Stimulated activated CD8-positive, alpha-beta memory T cell treated with anti-CD3 and anti-CD28 coated beads, Interleukin-2, amount 100 ng/mL, for 48 hours (primary cell): ENCODE measurements at regions not wholly inside any gene's neighbourhood (a gene's known extent, or its start where the extent isn't known, plus 50 kb on each side); places are given as distances from the start of the nearest gene placed in this dataset.

Experiments used
- DNase-seq, 2 donors: peaks; one replicate each; pipeline ENCODE4 v3.0.0-alpha.2; 2020; ENCODE audit warnings: low read depth in 2 of 2

DNA sequence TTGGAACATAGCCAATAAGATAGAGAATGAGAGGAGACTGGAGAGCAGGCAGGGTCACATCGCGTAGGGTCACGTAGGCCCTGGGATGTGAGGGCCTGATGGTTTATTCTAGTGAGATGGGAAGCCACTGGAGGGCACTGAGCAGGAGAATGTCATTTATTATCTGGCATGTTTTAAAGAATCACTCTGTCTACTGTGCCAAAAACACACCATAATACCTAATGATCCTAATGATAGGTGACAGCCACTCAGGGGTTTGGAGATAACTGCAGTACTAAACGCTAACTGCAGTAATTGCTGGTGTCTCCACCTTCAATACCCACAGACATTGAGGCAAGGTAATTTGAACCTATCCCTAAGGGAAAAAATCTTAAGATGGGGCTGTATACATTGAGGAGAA, 185.4 kb downstream of the TTLL7 start:
- DNase-seq = no peak

DNA sequence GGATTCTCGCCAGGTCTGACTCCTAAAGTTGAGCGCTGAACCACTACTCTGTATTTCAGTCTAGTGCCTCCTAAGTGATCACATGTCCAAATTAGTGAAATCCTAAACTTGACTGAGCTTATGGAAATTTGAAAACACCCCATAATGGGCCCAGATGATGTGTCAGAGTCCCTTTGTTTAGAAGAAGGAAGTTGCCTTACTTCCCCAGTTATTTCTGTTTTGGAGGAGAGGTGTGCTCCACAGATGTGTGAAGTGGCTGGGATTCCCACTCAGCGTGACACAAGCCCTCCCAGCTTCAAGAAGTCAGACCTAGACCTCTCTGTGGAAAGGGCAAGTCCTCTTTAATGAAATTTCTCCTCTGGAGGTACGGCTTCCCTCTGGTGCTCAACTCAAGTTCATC, 188.8 kb downstream of the TTLL7 start:
- no peak for DNase-seq

GRCh38 chr1:83808536-83808935, 190.4 kb downstream of the TTLL7 start:
- no peak for DNase-seq

DNA sequence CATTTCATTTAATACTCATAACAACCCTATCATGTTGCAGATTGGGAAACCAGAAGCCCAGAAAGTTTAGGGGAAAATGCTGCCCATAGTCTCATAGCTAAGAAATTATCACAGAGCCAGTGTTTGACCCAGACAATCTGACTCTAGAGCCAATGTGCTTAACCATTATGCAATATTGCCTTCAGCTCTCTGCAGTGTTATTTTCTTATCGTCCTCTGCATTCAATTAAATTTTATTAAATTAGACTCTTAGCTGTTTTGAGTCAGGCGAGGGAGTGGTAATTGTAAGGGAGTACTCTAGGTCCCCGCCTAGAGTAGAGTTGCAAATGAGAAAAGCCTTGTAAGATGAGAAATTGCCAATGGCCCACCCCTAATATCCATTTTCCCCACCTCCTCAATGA, 191.1 kb downstream of the TTLL7 start:
- DNase-seq = no peak

DNA sequence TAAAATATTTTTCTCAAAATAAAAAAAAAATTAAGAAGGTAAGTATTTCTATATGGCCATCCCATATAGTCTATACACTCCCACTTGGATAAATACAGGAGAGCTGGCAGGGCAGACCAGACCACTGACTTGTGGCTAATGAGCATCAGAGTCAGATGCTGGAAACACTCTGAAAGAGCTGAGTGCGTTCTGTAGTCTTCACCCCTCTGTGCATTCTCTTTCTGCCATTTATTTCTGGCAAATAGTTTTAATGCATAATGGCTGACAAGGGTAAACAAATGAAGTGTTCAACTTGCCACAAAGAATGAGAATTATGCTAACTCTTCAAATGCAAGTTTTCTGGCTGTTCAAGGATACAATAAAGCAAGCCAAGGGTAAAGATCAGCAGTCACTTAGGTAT, 191.7 kb downstream of the TTLL7 start:
- DNase-seq = no peak

- no peak for DNase-seq
These were observed 193.0 kb downstream of the TTLL7 start for GRCh38 chr1:83805921-83806320.

DNA sequence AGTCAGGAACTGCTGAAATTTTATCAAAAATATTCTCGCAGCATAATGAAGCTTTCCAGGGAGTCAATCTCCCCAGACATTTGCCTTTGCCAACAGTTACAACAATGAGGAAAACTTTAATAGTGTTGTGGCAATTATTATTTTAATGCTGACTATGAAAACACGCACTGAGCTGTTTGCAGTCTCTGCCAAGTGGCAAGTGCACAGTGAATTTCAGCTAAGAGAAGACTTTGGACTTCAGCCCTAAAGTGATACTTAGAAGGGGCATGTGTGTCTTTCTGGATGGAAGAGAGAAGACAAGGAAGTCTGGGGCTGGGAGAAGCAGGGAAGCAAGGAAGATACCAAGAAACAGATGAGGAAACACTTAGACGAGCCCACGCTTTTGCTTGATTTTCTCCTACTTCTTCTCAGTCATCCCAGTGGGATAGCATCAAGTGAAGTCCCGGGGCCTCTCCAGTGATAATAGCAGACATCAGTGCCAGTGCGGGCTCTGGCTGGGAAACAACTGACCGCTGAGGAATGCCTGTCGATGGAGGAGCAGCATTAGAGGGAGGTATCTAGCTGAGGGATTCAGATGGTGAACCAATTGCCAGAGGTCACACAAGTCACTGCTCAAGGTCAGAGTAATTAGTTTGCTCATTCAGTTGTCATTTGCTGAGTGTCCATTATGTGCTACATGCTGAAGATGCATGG, 196.3 kb downstream of the TTLL7 start:
- no peak for DNase-seq

GRCh38 chr1:83802023-83802422, 196.9 kb downstream of the TTLL7 start:
- DNase-seq = no peak

DNA sequence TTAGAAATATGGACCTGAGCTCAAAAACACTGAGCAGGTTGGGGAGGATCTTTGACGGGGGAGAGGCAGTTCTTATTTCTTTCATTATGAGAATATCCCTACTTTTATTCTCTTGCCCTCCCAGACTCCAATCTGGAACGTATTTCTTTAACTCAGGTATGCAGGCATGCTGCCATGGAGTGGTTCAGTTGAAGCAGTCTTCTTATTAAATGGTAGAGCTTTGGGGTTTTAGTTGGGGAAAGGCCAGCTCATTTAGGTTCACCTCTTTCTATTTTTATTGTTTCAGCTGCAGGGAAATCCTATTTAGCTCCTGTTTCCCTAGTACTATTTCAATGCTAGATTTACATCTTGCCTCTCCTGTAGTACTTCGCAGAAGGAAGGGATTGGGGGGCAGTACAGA, 198.9 kb downstream of the TTLL7 start:
- DNase-seq = no peak

DNA sequence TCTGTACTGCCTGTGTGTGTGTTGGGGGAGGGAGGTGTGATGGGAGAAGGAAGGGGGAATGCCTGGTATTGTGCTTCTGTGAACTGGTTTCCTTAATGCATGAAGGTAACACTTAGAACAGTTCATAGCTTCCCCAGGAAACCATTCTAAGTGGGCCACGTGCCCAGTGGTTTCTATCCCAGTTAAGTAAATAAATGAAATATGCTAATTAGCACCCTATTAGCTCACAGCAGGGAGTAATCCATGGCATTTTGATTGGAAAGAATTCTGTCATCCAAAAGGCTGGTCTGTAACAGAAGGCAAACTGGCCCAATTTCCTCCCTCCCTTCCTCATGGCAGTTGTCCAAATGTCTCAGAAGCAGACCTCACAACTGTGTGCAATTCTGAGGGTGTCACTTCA, 199.3 kb downstream of the TTLL7 start:
- DNase-seq = no peak

DNA sequence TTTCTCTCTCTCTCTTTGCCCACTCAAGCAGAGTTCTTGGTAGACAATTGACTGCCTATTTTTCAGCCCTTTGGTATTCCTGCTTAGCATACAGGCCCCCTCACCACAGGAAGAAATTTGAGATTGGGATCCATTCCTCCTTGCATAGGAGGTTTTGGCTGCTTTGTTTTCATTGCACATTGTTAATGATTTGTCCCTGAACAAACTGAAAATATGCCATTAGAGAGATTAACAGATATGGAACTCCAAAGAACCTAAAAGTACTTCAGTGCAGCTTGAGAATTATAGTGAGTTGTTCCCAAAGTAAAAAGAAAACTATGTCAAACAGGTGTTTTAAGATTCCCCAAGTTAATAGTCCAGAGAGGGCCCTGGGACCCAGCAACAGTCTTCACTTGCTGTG, 200.0 kb downstream of the TTLL7 start:
- DNase-seq = no peak

DNA sequence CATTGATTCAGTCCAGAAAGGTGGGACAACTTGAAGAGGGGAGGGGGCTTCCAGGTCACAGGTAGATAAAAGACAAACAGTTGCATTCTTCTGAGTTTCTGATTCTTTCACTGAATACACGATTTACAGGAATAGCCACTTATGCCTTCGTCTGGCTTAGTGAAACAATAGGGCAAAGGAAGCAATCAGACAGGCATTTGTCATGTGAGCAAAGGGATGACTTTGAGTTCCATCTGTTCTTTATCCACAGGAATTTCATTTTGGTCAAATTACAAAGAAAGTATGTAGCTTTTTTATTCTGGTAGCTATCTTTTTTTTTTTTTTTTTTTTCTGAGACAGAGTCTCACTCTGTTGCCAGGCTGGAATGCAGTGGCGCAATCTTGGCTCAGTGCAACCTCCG, 202.5 kb downstream of the TTLL7 start:
- DNase-seq = no peak

- no peak for DNase-seq
These were observed 204.5 kb downstream of the TTLL7 start for GRCh38 chr1:83794384-83794783.

- DNase-seq = no peak
These were observed 207.0 kb downstream of the TTLL7 start for GRCh38 chr1:83791821-83792437.

- DNase-seq = no peak
These were observed 208.5 kb downstream of the TTLL7 start for GRCh38 chr1:83790446-83790845.

GRCh38 chr1:83787246-83787998, 211.5 kb downstream of the TTLL7 start:
- no peak for DNase-seq

GRCh38 chr1:83781667-83782066, 217.3 kb downstream of the TTLL7 start:
- DNase-seq = no peak

DNA sequence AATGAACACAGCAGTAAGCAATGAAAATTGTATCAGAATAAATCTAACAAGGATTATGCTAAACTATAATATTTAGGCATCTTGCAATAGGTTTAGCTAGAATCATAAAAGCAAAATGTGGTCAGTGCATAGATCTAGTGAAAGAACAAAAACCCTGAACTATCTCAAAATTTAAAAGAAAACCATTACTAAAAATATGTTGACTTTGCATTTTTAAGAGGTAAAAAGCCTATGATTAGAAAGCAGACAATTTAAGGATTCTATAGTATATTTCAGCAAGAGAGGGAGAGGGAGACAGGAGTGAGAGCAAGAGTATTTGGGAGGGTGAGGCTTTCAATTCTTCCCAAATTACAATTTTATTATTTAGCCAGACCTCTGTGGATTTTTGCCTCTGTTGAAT, 219.4 kb downstream of the TTLL7 start:
- DNase-seq = no peak

- DNase-seq = no peak
These were observed 221.2 kb downstream of the TTLL7 start for GRCh38 chr1:83777758-83778101.

GRCh38 chr1:83776913-83777757, 221.8 kb downstream of the TTLL7 start:
- no peak for DNase-seq

DNA sequence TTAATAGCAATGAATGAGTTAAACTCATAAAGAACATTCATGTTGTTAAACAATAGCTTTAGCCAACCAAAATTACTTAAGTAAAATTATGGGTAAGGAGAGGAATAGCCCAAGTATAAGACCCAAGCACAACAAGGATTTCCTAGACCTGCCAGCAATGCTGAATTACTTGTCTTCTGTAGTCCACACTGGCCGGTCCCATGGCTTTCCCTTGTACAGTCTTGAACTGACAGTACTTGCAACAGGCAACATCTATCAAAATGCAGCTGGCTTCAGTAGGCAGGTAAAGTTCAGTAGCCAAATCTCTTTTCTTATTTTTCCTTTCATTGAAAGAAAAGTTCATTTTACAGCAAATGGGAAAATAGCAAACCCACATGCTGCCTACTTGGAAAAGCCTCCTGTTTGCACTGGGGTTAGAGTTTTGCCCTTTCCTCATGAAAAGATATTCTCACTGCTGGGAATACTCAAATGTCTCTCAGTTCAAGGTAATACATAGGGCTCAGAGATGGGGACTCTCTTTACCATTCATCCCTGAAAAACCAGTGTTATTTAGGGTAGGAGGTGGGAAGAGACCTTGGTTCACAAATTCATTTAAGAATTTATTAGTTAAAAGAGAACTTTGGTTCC, 222.8 kb downstream of the TTLL7 start:
- no peak for DNase-seq

DNA sequence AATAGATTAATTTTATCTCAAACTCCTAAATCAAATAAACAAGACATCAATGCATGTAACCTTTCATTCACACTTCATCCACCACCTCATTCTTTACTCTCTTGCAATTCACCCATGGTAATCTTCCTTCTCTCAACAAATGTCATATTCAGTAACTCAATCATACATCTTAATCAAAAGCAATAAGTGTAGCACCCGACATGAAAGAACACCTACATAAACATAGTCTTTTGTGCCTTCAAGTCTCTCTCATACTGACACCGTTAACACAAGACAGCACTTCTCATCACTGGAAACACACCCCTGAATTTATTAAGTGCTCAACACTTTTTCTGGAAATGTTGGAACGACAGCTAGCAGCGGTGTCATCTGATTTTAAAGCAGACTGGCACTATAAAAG, 225.9 kb downstream of the TTLL7 start:
- no peak for DNase-seq
